ENCODE measurements at regions not wholly inside any gene's neighbourhood (a gene's known extent, or its start where the extent isn't known, plus 50 kb on each side); places are given as distances from the start of the nearest gene placed in this dataset.

- no peaks in the 10 kb centered on the region for H3F3A ChIP-seq (ENCODE audit: insufficient read depth)
- H3K9me3 ChIP-seq (ENCODE audit: low read depth) = no peaks in the 10 kb centered on the region
- H3K4me2 ChIP-seq (ENCODE audit: unreplicated experiment) = no peak overlapping the region
- H2AFZ ChIP-seq = no peak overlapping the region
- H3K4me1 ChIP-seq (ENCODE audit: insufficient read depth) = no peaks in the 10 kb centered on the region
- no peak for DNase-seq
- H4K20me1 ChIP-seq (ENCODE audit: insufficient read depth) = no peaks in the 10 kb centered on the region
- WGBS, 2 experiments (ENCODE audit: low coverage in 1 of 2, low lambda C conversion rate in 2 of 2, missing lambda C conversion rate in 2 of 2) = 93 to 94% methylated on average over 4 of the region's 4 CpGs
- H3K27me3 ChIP-seq (replicated peaks; ENCODE audit: insufficient read depth) = no peaks in the 10 kb centered on the region
- no peak for TF ChIP-seq EZH2 (IDR thresholded peaks at IDR 0.05; ENCODE audit: insufficient read depth, poor library complexity, severe bottlenecking)
- TF ChIP-seq EZH2phosphoT487 (IDR thresholded peaks at IDR 0.05; ENCODE audit: insufficient read depth, low read depth) = no peak
- in situ Hi-C loops (cut with MboI) = no loop called here
- no peaks in the 10 kb centered on the region for H3K36me3 ChIP-seq (ENCODE audit: low read depth)
- no peak overlapping the region for H3K9ac ChIP-seq
- no peaks in the 10 kb centered on the region for H3K9me2 ChIP-seq (ENCODE audit: insufficient read depth)
- H3K27ac ChIP-seq = no peak overlapping the region
- H3K79me2 ChIP-seq (ENCODE audit: insufficient read depth) = no peaks in the 10 kb centered on the region
- H3K4me3 ChIP-seq = no peak overlapping the region
These were observed 147.1 kb downstream of the PHLDA1 start for GRCh38 chr12:75884465-75884985.

GRCh38 chr12:75883241-75883640, 148.3 kb downstream of the PHLDA1 start:
- Histone ChIP-seq H3K79me2 (ENCODE audit: insufficient read depth) (no peaks in the 10 kb centered on the region), H3K4me3 (no peak overlapping the region), H3K27me3 (replicated peaks; ENCODE audit: insufficient read depth) (no peaks in the 10 kb centered on the region), H3K9me2 (ENCODE audit: insufficient read depth) (no peaks in the 10 kb centered on the region), H3K9ac (no peak overlapping the region), H3K4me2 (ENCODE audit: unreplicated experiment) (no peak overlapping the region), H3K27ac (no peak overlapping the region), H4K20me1 (ENCODE audit: insufficient read depth) (no peaks in the 10 kb centered on the region), H3F3A (ENCODE audit: insufficient read depth) (no peaks in the 10 kb centered on the region), H3K4me1 (ENCODE audit: insufficient read depth) (no peaks in the 10 kb centered on the region; the same call in 1 of the 2 replicates), H2AFZ (no peak overlapping the region), H3K9me3 (ENCODE audit: low read depth) (no peaks in the 10 kb centered on the region), H3K36me3 (ENCODE audit: low read depth) (no peaks in the 10 kb centered on the region)
- in situ Hi-C loops (cut with MboI) = no loop called here
- WGBS, 2 experiments (ENCODE audit: low coverage in 1 of 2, low lambda C conversion rate in 2 of 2, missing lambda C conversion rate in 2 of 2) = 75 to 77% methylated on average over 3 of the region's 3 CpGs
- no peak for DNase-seq
- TF ChIP-seq EZH2phosphoT487 (IDR thresholded peaks at IDR 0.05; ENCODE audit: insufficient read depth, low read depth) (no peak), EZH2 (IDR thresholded peaks at IDR 0.05; ENCODE audit: insufficient read depth, poor library complexity, severe bottlenecking) (no peak)

GRCh38 chr12:75882421-75882820, 149.2 kb downstream of the PHLDA1 start:
- no peak overlapping the region for H3K27ac ChIP-seq
- no peak overlapping the region for H3K4me2 ChIP-seq (ENCODE audit: unreplicated experiment)
- no peaks in the 10 kb centered on the region for H3K79me2 ChIP-seq (ENCODE audit: insufficient read depth)
- H3K4me1 ChIP-seq (ENCODE audit: insufficient read depth) = peaks cover 7% of the 10 kb centered on the region; the same call in 1 of the 2 replicates
- H4K20me1 ChIP-seq (ENCODE audit: insufficient read depth) = no peaks in the 10 kb centered on the region
- no peaks in the 10 kb centered on the region for H3F3A ChIP-seq (ENCODE audit: insufficient read depth)
- H3K9me3 ChIP-seq (ENCODE audit: low read depth) = no peaks in the 10 kb centered on the region
- H3K9ac ChIP-seq = no peak overlapping the region
- no peaks in the 10 kb centered on the region for H3K27me3 ChIP-seq (replicated peaks; ENCODE audit: insufficient read depth)
- no peak overlapping the region for H2AFZ ChIP-seq
- no peak overlapping the region for H3K4me3 ChIP-seq
- TF ChIP-seq EZH2phosphoT487 (IDR thresholded peaks at IDR 0.05; ENCODE audit: insufficient read depth, low read depth) (no peak), EZH2 (IDR thresholded peaks at IDR 0.05; ENCODE audit: insufficient read depth, poor library complexity, severe bottlenecking) (no peak)
- H3K9me2 ChIP-seq (ENCODE audit: insufficient read depth) = no peaks in the 10 kb centered on the region
- no peaks in the 10 kb centered on the region for H3K36me3 ChIP-seq (ENCODE audit: low read depth)
- in situ Hi-C loops (cut with MboI) = no loop called here
- 74 to 79% methylated on average over 3 of the region's 3 CpGs for WGBS, 2 experiments (ENCODE audit: low coverage in 1 of 2, low lambda C conversion rate in 2 of 2, missing lambda C conversion rate in 2 of 2)
- DNase-seq = no peak

GRCh38 chr12:75881920-75882319, 149.7 kb downstream of the PHLDA1 start:
- H3K9me2 ChIP-seq (ENCODE audit: insufficient read depth) = no peaks in the 10 kb centered on the region
- H3K9ac ChIP-seq = no peak overlapping the region
- no peak overlapping the region for H3K27ac ChIP-seq
- no peaks in the 10 kb centered on the region for H3K27me3 ChIP-seq (replicated peaks; ENCODE audit: insufficient read depth)
- no peaks in the 10 kb centered on the region for H3K36me3 ChIP-seq (ENCODE audit: low read depth)
- no peak overlapping the region for H2AFZ ChIP-seq
- in situ Hi-C loops (cut with MboI) = no loop called here
- H3K79me2 ChIP-seq (ENCODE audit: insufficient read depth) = no peaks in the 10 kb centered on the region
- no peak overlapping the region for H3K4me2 ChIP-seq (ENCODE audit: unreplicated experiment)
- H4K20me1 ChIP-seq (ENCODE audit: insufficient read depth) = no peaks in the 10 kb centered on the region
- no peak for DNase-seq
- H3K4me1 ChIP-seq (ENCODE audit: insufficient read depth) = peaks cover 7% of the 10 kb centered on the region; the same call in 1 of the 2 replicates
- no peaks in the 10 kb centered on the region for H3F3A ChIP-seq (ENCODE audit: insufficient read depth)
- H3K4me3 ChIP-seq = no peak overlapping the region
- no peak for TF ChIP-seq EZH2 (IDR thresholded peaks at IDR 0.05; ENCODE audit: insufficient read depth, poor library complexity, severe bottlenecking)
- TF ChIP-seq EZH2phosphoT487 (IDR thresholded peaks at IDR 0.05; ENCODE audit: insufficient read depth, low read depth) = no peak
- no peaks in the 10 kb centered on the region for H3K9me3 ChIP-seq (ENCODE audit: low read depth)
